ENCODE measurements at regions not wholly inside any gene's neighbourhood (a gene's known extent, or its start where the extent isn't known, plus 50 kb on each side); places are given as distances from the start of the nearest gene placed in this dataset.

GRCh38 chr4:24063731-24064130 lies 173.9 kb upstream of the PPARGC1A start:
- Histone ChIP-seq H3K36me3 (no peaks in the 10 kb centered on the region), H3K27ac (no peak overlapping the region), H3K4me3 (no peak overlapping the region), H3K9me3 (no peaks in the 10 kb centered on the region), H3K4me1 (ENCODE audit: control insufficient read depth in 1 of 2, low read depth in 2 of 2) (no peaks in the 10 kb centered on the region), H3K27me3 (replicated peaks; ENCODE audit: insufficient read depth) (no peaks in the 10 kb centered on the region)
- DNase-seq (ENCODE audit: low spot score) (no peak), ATAC-seq (ENCODE audit: insufficient number of reproducible peaks, low FRiP score, low read depth) (no peak)
- no peak for TF ChIP-seq CTCF (IDR thresholded peaks at IDR 0.05)

GRCh38 chr4:24060932-24061331 lies 171.1 kb upstream of the PPARGC1A start:
- Histone ChIP-seq H3K4me1 (ENCODE audit: control insufficient read depth in 1 of 2, low read depth in 2 of 2) (no peaks in the 10 kb centered on the region), H3K36me3 (no peaks in the 10 kb centered on the region), H3K27me3 (replicated peaks; ENCODE audit: insufficient read depth) (no peaks in the 10 kb centered on the region), H3K9me3 (no peaks in the 10 kb centered on the region), H3K27ac (no peak overlapping the region), H3K4me3 (no peak overlapping the region)
- no peak for ATAC-seq (ENCODE audit: insufficient number of reproducible peaks, low FRiP score, low read depth)
- no peak for TF ChIP-seq CTCF (IDR thresholded peaks at IDR 0.05)
- no peak for DNase-seq (ENCODE audit: low spot score)

GRCh38 chr4:24059839-24060238 lies 170.0 kb upstream of the PPARGC1A start:
- no peak for TF ChIP-seq CTCF (IDR thresholded peaks at IDR 0.05)
- ATAC-seq (ENCODE audit: insufficient number of reproducible peaks, low FRiP score, low read depth) (no peak), DNase-seq (ENCODE audit: low spot score) (no peak)
- H3K36me3 ChIP-seq = no peaks in the 10 kb centered on the region
- no peaks in the 10 kb centered on the region for H3K27me3 ChIP-seq (replicated peaks; ENCODE audit: insufficient read depth)
- no peak overlapping the region for H3K4me3 ChIP-seq
- H3K4me1 ChIP-seq (ENCODE audit: control insufficient read depth in 1 of 2, low read depth in 2 of 2) = no peaks in the 10 kb centered on the region
- H3K27ac ChIP-seq = no peak overlapping the region
- H3K9me3 ChIP-seq = no peaks in the 10 kb centered on the region

GRCh38 chr4:24057915-24058559 lies 168.2 kb upstream of the PPARGC1A start:
- ATAC-seq (ENCODE audit: insufficient number of reproducible peaks, low FRiP score, low read depth) (no peak), DNase-seq (ENCODE audit: low spot score) (no peak)
- H3K27ac ChIP-seq = no peak overlapping the region
- no peaks in the 10 kb centered on the region for H3K4me1 ChIP-seq (ENCODE audit: control insufficient read depth in 1 of 2, low read depth in 2 of 2)
- no peak overlapping the region for H3K4me3 ChIP-seq
- TF ChIP-seq CTCF (IDR thresholded peaks at IDR 0.05) = no peak
- no peaks in the 10 kb centered on the region for H3K27me3 ChIP-seq (replicated peaks; ENCODE audit: insufficient read depth)
- H3K9me3 ChIP-seq = no peaks in the 10 kb centered on the region
- no peaks in the 10 kb centered on the region for H3K36me3 ChIP-seq

GRCh38 chr4:24056289-24056688 lies 166.4 kb upstream of the PPARGC1A start:
- H3K36me3 ChIP-seq = no peaks in the 10 kb centered on the region
- TF ChIP-seq CTCF (IDR thresholded peaks at IDR 0.05) = no peak
- no peaks in the 10 kb centered on the region for H3K9me3 ChIP-seq
- no peaks in the 10 kb centered on the region for H3K4me1 ChIP-seq (ENCODE audit: control insufficient read depth in 1 of 2, low read depth in 2 of 2)
- no peak for DNase-seq (ENCODE audit: low spot score)
- no peak overlapping the region for H3K27ac ChIP-seq
- no peaks in the 10 kb centered on the region for H3K27me3 ChIP-seq (replicated peaks; ENCODE audit: insufficient read depth)
- H3K4me3 ChIP-seq = no peak overlapping the region
- ATAC-seq (ENCODE audit: insufficient number of reproducible peaks, low FRiP score, low read depth) = no peak

Data from thoracic aorta (tissue), 2 donors.